NCI-H446 (cell line): ENCODE measurements at regions not wholly inside any gene's neighbourhood (a gene's known extent, or its start where the extent isn't known, plus 50 kb on each side); places are given as distances from the start of the nearest gene placed in this dataset.
A peak's percentile ranks its signal among the peaks of the same experiment; 100 is the strongest.
"Not testable (repeated sequence)": the region's sequence is repeated elsewhere in the genome, so short reads cannot be mapped to it uniquely, and the experiment has no call there.

Experiments
- DNase-seq, 2 experiments: peaks; one replicate each; lab custom pipeline; 2025; lab: John Stamatoyannopoulos, UW

GRCh38 chr4:115456231-115456630 is 342.8 kb upstream of the NDST4 start:
- no peak for DNase-seq

GRCh38 chr4:115454228-115454627 is 340.8 kb upstream of the NDST4 start:
- no peak for DNase-seq

GRCh38 chr4:115453416-115453815 is 340.0 kb upstream of the NDST4 start:
- no peak for DNase-seq

- DNase-seq: not testable (repeated sequence)
These were observed 338.8 kb upstream of the NDST4 start for GRCh38 chr4:115452229-115452628.

GRCh38 chr4:115437739-115438138 is 324.3 kb upstream of the NDST4 start:
- no peak for DNase-seq

GRCh38 chr4:115433491-115433890 is 320.1 kb upstream of the NDST4 start:
- DNase-seq: peak in 1 of 2 experiments; percentile 40

- DNase-seq: no peak
These were observed 316.6 kb upstream of the NDST4 start for GRCh38 chr4:115430024-115430423.

GRCh38 chr4:115428455-115428854 is 315.0 kb upstream of the NDST4 start:
- no peak for DNase-seq

GRCh38 chr4:115424852-115425251 is 311.4 kb upstream of the NDST4 start:
- peak in 1 of 2 experiments; percentile 1 for DNase-seq

GRCh38 chr4:115418635-115419396 is 305.4 kb upstream of the NDST4 start:
- DNase-seq: no peak

- no peak for DNase-seq
These were observed 282.6 kb upstream of the NDST4 start for GRCh38 chr4:115396034-115396433.

- DNase-seq: no peak
These were observed 263.4 kb upstream of the NDST4 start for GRCh38 chr4:115376866-115377265.

GRCh38 chr4:115374621-115375020 is 261.2 kb upstream of the NDST4 start:
- no peak for DNase-seq

- no peak for DNase-seq
These were observed 257.1 kb upstream of the NDST4 start for GRCh38 chr4:115370490-115370889.

GRCh38 chr4:115370012-115370411 is 256.6 kb upstream of the NDST4 start:
- DNase-seq: no peak

- DNase-seq: no peak
These were observed 253.0 kb upstream of the NDST4 start for GRCh38 chr4:115366390-115366789.

GRCh38 chr4:115365185-115365584 is 251.8 kb upstream of the NDST4 start:
- DNase-seq: no peak

GRCh38 chr4:115361781-115362180 is 248.4 kb upstream of the NDST4 start:
- no peak for DNase-seq

GRCh38 chr4:115360431-115360830 is 247.0 kb upstream of the NDST4 start:
- DNase-seq: peak; percentile 1 to 2

- no peak for DNase-seq
These were observed 244.4 kb upstream of the NDST4 start for GRCh38 chr4:115357776-115358175.

GRCh38 chr4:115356176-115356575 is 242.8 kb upstream of the NDST4 start:
- DNase-seq: no peak

GRCh38 chr4:115355329-115355728 is 241.9 kb upstream of the NDST4 start:
- DNase-seq: no peak

GRCh38 chr4:115353370-115353769 is 239.9 kb upstream of the NDST4 start:
- no peak for DNase-seq

- DNase-seq: no peak
These were observed 229.8 kb upstream of the NDST4 start for GRCh38 chr4:115343171-115343570.
